Hypothalamus (tissue), 51 donors: ENCODE measurements at regions not wholly inside any gene's neighbourhood (a gene's known extent, or its start where the extent isn't known, plus 50 kb on each side); places are given as distances from the start of the nearest gene placed in this dataset.

ENCODE experiments used
- DNase-seq, 51 donors: peaks; one replicate each; lab custom pipeline; 2025; lab: John Stamatoyannopoulos, UW

DNA sequence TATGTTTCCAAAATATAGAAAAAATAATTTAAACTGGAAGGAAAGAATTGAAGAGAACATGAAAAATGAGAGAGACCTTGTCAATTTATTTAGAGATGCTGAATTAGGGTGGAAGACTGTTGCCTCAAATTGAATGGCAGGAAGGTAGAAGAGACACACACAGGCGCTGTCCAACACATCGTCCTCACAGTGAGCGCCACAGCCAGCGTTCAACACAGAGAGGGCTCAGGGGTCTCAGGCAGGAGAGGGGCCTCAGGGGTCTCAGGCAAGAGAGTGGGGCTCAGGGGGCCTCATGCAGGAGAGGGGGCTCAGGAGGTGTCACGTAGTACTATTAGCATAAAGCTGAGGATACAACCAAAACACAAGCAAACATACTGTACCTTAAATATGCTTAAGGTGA is 65.7 kb downstream of the TMEM18 start:
- no peak for DNase-seq

DNA sequence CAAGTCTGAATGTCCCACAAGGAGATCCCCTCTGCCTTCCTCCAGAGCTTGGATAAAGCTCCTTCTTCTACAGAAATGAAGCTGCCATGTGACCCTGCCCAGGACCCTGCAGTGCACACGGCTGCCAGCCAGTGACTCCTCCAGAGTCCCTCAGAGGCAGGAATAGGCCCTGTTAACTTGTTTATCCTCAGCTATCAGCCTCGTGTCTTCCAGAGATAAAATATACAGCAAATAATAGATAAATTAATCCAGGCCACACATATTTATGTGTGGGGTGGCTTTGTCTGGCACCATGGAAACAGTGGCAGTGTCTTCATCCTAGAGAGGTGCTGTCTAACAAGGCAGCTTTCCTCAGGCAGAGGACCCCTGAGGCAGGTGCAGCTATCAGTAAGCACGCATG is 66.7 kb downstream of the TMEM18 start:
- DNase-seq: no peak

GRCh38 chr2:609881-610280 is 67.3 kb downstream of the TMEM18 start:
- DNase-seq: no peak

DNA sequence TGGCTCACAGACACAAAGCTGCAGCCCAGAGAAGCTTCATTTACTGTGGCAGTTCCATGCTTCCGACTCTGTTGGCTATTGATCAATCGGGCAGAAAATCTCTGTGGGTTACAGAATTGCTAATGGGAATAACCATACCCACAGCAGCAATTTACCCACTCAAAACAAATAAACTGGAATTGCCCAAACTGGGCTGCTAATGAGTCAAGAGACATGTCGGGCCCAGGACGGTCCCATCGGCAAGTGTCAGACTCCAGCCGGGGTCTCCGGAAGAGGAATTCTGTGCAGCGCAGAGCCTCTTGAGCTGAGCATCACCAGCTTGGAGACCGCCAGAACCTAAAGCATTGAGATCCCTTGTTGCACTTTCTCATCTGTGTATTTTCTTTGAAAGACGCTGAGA is 67.8 kb downstream of the TMEM18 start:
- DNase-seq: no peak

DNA sequence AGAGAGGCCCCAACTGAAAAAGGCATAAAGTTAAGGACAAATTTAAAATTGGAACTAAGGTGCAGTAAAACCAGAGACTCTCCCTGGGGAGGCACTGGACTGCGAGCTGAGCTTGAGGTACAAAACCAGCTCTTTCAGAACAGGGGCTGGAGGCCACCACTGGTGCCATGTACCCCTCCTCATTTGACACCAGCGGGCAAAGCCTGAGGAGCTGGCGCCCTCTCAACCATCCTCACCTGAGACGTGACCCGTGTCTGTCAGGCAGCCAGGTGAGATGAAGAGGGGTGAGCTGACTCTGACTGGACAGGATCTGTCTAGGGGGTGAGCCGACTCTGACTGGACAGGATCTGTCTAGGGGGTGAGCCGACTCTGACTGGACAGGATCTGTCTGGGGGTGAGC is 68.5 kb downstream of the TMEM18 start:
- no peak for DNase-seq

GRCh38 chr2:608297-608696 is 68.9 kb downstream of the TMEM18 start:
- no peak for DNase-seq

- no peak for DNase-seq
Observed at GRCh38 chr2:607709-608108, 69.5 kb downstream of the TMEM18 start.

- no peak for DNase-seq
Observed at GRCh38 chr2:607172-607571, 70.0 kb downstream of the TMEM18 start.

- no peak for DNase-seq
Observed at GRCh38 chr2:605674-606608, 71.3 kb downstream of the TMEM18 start.

DNA sequence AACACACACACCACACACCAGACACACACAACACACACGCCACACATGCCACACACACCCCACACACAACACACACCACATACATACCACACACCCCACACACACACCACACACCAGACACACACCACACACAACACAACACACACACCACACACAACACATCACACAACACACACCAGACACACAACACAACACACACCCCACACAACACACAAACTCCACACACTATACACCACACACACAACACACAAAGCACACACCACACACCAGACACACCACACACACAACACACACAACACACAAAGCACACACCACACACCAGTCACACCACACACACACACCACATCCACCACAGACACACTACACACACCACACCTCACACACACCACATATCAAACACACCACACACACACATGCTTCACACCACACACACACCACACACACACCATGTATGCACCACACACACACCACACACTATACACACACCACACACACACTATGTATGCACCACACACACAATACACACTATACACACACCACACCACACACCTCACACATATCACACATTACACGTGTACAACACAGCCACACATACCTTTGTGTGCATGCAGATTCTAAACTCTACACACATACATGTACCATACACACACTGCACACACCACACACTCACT is 72.2 kb downstream of the TMEM18 start:
- no peak for DNase-seq

GRCh38 chr2:604385-604784 is 72.8 kb downstream of the TMEM18 start:
- no peak for DNase-seq

GRCh38 chr2:603869-604268 is 73.3 kb downstream of the TMEM18 start:
- peak in 1 of 51 donors; percentile 14 for DNase-seq

DNA sequence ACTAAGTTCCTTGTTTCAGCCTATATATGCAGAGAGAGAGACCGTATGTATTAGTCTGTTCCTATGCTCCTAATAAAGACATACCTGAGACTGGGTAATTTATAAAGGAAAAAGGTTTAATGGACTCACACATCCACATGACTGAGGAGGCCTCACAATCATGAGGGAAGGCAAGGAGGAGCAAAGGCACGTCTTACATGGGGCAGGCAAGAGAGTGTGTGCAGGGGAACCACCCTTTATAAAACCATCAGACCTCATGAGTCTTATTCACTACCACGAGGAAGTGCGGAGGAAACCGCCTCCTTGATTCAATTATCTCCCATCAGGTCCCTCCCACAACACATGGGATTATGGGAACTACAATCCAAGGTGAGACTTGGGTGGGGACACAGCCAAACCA is 73.8 kb downstream of the TMEM18 start:
- DNase-seq: no peak

- no peak for DNase-seq
Observed at GRCh38 chr2:602571-603359, 74.4 kb downstream of the TMEM18 start.

DNA sequence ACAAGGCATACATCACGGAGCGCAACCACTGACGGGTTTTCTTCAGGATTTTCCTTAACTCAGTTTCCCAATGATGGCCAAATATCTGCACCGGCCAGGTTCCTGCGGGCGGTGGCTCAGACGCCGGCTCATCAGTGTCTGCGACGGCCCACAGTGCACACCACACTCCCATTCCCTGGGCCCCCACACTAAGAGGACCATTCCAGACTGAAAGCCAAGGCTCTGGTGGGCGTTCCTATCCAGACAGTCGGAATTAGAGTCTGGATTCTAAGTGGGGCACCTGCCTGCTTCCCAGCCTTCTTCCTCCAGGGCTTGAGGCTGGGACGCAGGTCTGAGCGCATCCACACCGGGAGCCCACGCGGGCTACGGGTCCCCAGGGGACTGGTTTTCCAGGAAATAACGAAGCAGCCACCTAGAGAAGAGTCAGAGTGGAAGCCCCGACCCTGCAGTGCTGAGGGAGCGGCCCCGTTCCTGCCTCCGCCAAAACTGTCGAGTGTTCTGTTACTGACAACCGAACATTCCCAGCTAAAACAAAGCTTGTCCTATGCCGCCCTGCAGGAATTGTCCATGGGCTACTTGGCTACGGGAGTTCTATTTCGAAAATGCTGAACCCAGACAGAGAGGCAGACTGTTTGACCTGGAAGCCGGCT is 75.3 kb downstream of the TMEM18 start:
- no peak for DNase-seq

DNA sequence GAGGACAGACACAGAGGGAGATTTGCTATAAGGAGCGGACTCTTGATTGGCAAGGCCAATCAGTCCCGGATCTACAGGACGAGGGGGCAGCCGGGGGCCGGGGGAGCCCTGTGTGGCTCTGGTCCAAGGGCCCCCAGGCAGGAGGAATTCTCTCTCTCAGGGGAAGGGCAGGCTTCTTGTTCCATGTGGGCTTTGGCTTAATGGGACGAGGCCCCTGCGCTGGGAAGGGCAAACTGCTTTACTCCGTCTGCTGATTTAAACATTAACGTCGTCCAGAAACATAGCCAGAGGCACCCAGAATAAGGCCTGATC is 75.9 kb downstream of the TMEM18 start:
- no peak for DNase-seq

- DNase-seq: no peak
Observed at GRCh38 chr2:600542-601386, 76.4 kb downstream of the TMEM18 start.

DNA sequence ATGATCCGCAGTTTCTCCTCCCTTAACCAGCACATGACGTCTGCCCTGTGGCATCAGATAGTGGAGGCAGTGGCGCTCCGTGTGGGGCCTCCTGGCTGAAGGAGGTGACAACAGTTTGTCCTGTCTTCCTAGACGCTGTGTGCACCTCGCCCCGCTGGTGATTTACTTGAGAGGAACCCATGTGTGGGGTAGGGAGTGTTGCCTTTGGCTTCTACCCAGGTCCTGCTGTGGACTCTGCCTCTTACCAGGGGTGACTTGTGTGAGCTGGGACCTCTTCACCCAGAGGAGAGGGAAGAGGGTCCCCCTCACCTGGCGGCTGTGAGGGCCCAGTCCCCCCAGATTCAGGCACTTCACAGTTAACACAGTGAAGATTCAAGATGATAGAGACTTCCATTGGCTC is 77.6 kb downstream of the TMEM18 start:
- no peak for DNase-seq

GRCh38 chr2:598058-598802 is 79.0 kb downstream of the TMEM18 start:
- DNase-seq: no peak
